BJ (cell line): ENCODE measurements at regions not wholly inside any gene's neighbourhood (a gene's known extent, or its start where the extent isn't known, plus 50 kb on each side); places are given as distances from the start of the nearest gene placed in this dataset.

Source experiments
- CTCF ChIA-PET: fragments of 350-600 bp; formaldehyde crosslinking; extraction: SDS; loops from one replicate; lab custom pipeline; 2021; ENCODE audit warnings: antibody characterized with exemption, inconsistent platforms; lab: Yijun Ruan, JAX
- POLR2A ChIA-PET: fragments of 300-600 bp; sonication (Branson Sonifier 250); formaldehyde crosslinking; extraction: SDS; loops from one replicate; lab custom pipeline; 2021; ENCODE audit warnings: antibody characterized with exemption; lab: Charles Lee
- DNase-seq: peaks from one replicate; pipeline ENCODE4 v3.0.0-alpha.2; 2011; ENCODE audit warnings: low read depth
- H3K27me3 ChIP-seq: 2 replicates; pipeline ENCODE4 v1.6.0; 2011; ENCODE audit warnings: low read length; ENCODE audit not compliant: control insufficient read depth, insufficient read depth
- H3K36me3 ChIP-seq: 2 replicates; pipeline ENCODE4 v1.5.1; 2011; ENCODE audit warnings: low read length; ENCODE audit not compliant: control insufficient read depth, insufficient read depth
- H3K4me3 ChIP-seq: 2 replicates; pipeline ENCODE4 v1.5.1; 2011; ENCODE audit warnings: low read depth, mild to moderate bottlenecking, control low read depth, low read length
- TF ChIP-seq, protein P1 (sequence below): IDR thresholded peaks from 2 replicates; pipeline ENCODE4 v1.5.1; 2011; ENCODE audit warnings: low read depth, mild to moderate bottlenecking, control low read depth, inconsistent platforms, low read length, moderate library complexity; ENCODE audit not compliant: insufficient read depth

- DNase-seq, result no peak
- TF ChIP-seq, protein P1, sequence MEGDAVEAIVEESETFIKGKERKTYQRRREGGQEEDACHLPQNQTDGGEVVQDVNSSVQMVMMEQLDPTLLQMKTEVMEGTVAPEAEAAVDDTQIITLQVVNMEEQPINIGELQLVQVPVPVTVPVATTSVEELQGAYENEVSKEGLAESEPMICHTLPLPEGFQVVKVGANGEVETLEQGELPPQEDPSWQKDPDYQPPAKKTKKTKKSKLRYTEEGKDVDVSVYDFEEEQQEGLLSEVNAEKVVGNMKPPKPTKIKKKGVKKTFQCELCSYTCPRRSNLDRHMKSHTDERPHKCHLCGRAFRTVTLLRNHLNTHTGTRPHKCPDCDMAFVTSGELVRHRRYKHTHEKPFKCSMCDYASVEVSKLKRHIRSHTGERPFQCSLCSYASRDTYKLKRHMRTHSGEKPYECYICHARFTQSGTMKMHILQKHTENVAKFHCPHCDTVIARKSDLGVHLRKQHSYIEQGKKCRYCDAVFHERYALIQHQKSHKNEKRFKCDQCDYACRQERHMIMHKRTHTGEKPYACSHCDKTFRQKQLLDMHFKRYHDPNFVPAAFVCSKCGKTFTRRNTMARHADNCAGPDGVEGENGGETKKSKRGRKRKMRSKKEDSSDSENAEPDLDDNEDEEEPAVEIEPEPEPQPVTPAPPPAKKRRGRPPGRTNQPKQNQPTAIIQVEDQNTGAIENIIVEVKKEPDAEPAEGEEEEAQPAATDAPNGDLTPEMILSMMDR, result no peak
Measured at GRCh38 chr15:66951531-66952320, 113.7 kb upstream of the SMAD3 start.

DNA sequence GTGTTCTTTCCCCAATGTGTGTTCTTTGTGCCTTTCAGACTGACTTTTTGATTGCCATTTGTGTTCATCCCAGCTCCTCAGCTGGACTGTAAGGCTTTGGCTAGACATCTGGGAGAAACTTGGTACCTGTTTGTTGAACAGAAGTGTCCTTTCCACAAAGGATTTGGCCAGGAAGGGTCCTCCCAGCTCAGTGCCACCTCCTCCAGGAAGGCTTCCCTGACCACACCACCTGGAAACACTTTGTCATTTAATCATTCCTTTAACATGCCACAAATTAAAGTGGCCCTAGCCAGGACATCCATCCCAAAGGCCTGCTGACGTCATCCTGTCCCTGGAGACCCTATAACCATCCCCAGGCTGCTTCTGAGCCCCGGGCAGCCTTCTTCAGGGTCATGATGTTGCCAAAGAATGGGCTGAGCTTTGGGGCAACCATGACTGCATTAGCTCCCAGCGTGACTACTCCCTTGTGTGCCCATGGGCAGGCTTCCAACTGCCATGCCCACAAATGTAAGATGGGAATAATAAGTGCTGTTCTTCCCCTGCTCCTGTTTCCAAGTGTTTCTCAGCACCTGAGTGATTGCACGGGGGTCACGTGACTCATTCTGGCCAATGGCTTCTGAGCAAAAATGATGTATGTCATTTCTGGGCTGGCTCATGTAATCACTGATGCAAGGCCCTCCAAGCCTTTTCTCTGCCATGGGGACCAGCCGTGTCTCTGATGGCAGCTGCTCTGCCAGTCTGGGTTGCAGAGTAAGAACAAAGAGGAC lies 112.5 kb upstream of the SMAD3 start:
- Histone ChIP-seq H3K36me3 (no peaks in the 10 kb centered on the region), H3K27me3 (no peaks in the 10 kb centered on the region), H3K4me3 (no peak overlapping the region)
- ChIA-PET POLR2A (no interaction called here), CTCF (interaction anchor here (0.9 to 1.8 kb wide), 4 partner anchors 10 to 481 kb away, joined by 3 to 5 read pairs (median 4); no protein-coding TSS in a partner anchor)
- TF ChIP-seq, protein P1, result no peak
- DNase-seq, result no peak

More at GRCh38 chr15:66951531-66952320, 113.7 kb upstream of the SMAD3 start:
- Histone ChIP-seq H3K4me3 (no peak overlapping the region), H3K27me3 (no peaks in the 10 kb centered on the region), H3K36me3 (no peaks in the 10 kb centered on the region)
- ChIA-PET POLR2A (no interaction called here), CTCF (no interaction called here)

DNA sequence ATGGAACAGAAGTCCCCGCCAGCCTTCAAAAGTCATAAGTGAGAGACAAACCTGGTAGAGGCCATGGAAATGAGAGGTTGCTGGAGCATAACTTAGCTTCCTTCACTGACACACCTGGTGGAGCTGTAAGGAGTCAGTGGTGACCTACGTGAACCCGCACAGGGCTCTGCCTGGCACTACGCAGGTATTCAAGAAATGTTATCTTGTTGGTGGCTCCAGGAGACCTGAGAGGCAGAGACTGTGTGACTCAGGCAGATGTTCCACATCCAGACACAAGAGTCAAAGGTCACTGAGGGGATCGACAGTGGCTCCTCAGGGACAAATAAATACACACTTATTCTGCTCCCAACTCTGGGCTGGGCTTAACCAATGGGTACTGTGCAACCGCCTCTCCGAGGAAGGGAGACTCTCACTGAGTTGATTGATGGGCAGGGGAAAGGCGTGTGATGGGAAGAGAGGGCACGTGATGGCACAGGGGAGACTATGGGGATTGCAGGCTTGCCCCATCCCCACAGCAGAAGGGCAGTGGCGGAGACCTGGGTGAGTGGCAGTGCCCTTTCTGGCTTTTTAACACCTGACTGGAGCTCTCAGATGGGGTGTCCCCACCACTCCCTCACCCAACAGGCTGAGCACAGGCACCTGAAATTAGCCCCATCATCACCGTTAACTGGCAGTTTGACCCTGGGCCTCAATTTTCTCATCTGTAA lies 111.7 kb upstream of the SMAD3 start:
- Histone ChIP-seq H3K4me3 (no peak overlapping the region), H3K36me3 (no peaks in the 10 kb centered on the region), H3K27me3 (no peaks in the 10 kb centered on the region)
- ChIA-PET POLR2A (no interaction called here), CTCF (interaction anchor here (1.1 to 1.8 kb wide), 3 partner anchors 10 to 480 kb away, joined by 3 to 5 read pairs (median 4); no protein-coding TSS in a partner anchor)
- no peak for DNase-seq
- TF ChIP-seq, protein P1, result no peak

DNA sequence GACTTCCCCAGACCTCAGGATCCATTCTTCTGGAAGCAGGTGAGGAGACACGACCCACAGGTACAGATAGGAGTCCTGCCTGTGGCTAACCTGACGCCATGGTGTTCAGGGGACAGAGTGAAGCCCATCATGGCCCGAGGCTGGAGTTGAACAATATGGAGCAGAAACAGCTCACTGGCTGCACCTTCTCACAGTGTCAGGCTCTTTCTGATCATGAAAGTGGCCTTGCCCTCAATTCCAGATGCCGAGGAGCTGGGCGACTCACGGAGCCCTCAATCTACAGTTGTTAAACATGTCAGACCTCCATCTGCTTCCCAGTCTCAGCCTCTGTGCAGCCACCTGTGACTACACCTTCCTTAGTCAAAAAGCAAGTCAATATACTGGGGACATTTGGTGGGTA lies 110.8 kb upstream of the SMAD3 start:
- Histone ChIP-seq H3K4me3 (no peak overlapping the region), H3K36me3 (no peaks in the 10 kb centered on the region), H3K27me3 (peaks cover 3% of the 10 kb centered on the region)
- ChIA-PET POLR2A (no interaction called here), CTCF (interaction anchor here (1.8 kb wide), 1 partner anchor 479 kb away, joined by 5 read pairs; no protein-coding TSS in a partner anchor)
- TF ChIP-seq, protein P1, result no peak
- no peak for DNase-seq
